Osteoblast (primary cell): ENCODE measurements at regions not wholly inside any gene's neighbourhood (a gene's known extent, or its start where the extent isn't known, plus 50 kb on each side); places are given as distances from the start of the nearest gene placed in this dataset.
A peak's percentile ranks its signal among the peaks of the same experiment; 100 is the strongest.

Experiments used
- DNase-seq: peaks from one replicate; pipeline ENCODE4 v3.0.0; 2011; ENCODE audit warnings: low spot score, mixed read lengths; ENCODE audit not compliant: insufficient read length; ENCODE audit errors: missing footprints
- H2AFZ ChIP-seq: 2 replicates; pipeline ENCODE4 v1.6.0; 2011; ENCODE audit warnings: mild to moderate bottlenecking, low read length
- H3K27ac ChIP-seq: 2 replicates; pipeline ENCODE4 v1.5.1; 2011; ENCODE audit warnings: mild to moderate bottlenecking, low read depth, low read length, moderate library complexity
- H3K27me3 ChIP-seq: 2 replicates; pipeline ENCODE4 v1.6.0; 2012; ENCODE audit warnings: mild to moderate bottlenecking, control low read depth, inconsistent platforms, low read length, moderate library complexity; ENCODE audit not compliant: insufficient read depth
- H3K36me3 ChIP-seq: 2 replicates; pipeline ENCODE4 v1.5.1; 2011; ENCODE audit warnings: mild to moderate bottlenecking, low read length, control low read depth, moderate library complexity; ENCODE audit not compliant: insufficient read depth
- H3K4me1 ChIP-seq: 2 replicates; pipeline ENCODE4 v1.5.1; 2011; ENCODE audit warnings: mild to moderate bottlenecking, low read length, control low read depth, moderate library complexity; ENCODE audit not compliant: insufficient read depth
- H3K4me2 ChIP-seq: 2 replicates; pipeline ENCODE4 v1.6.0; 2011; ENCODE audit warnings: mild to moderate bottlenecking, low read length; ENCODE audit not compliant: insufficient read depth
- H3K4me3 ChIP-seq: fragments of 200-600 bp; sonication (generic); 3 replicates; pipeline ENCODE4 v1.5.1; 2012; ENCODE audit warnings: mild to moderate bottlenecking, low read length, inconsistent platforms; ENCODE audit not compliant: insufficient read depth
- H3K79me2 ChIP-seq: 2 replicates; pipeline ENCODE4 v1.6.0; 2012; ENCODE audit warnings: mild to moderate bottlenecking, low read length, control low read depth, inconsistent platforms; ENCODE audit not compliant: insufficient read depth
- H3K9me3 ChIP-seq: 2 replicates; pipeline ENCODE4 v1.5.1; 2011; ENCODE audit warnings: low read depth, low read length, control low read depth
- H4K20me1 ChIP-seq: 2 replicates; pipeline ENCODE4 v1.6.0; 2012; ENCODE audit warnings: mild to moderate bottlenecking, low read length, control low read depth; ENCODE audit not compliant: insufficient read depth
- CTCF ChIP-seq: IDR thresholded peaks from 2 replicates; pipeline ENCODE4 v1.5.1; 2011; ENCODE audit warnings: mild to moderate bottlenecking, low read depth, low read length, moderate library complexity; ENCODE audit errors: extremely low read depth

DNA sequence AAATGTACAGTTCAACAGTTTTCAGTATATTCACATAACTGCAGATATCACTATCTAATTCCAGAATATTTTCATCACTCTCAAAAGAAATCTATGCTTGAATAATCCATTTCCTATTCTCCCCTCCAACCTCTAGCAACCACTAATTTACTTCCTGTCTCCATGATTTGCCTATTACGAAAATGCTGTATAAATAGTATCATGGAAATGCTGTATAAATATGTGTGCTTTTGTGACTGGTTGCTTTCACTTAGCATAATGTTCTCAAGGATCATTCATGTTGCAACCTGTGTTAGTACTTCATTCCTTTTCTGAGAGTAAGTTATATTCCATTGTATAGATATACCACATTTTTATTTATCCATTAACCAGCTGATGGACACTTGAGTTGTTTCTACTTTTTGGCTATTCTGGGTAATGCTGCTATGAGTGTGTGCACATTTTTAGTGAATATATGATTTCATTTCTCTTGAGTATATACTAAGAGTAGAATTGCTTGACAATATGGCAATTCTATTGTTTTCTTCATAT, 115.6 kb downstream of the TNFSF18 start:
- Histone ChIP-seq H3K9me3 (no peaks in the 10 kb centered on the region), H3K27ac (no peak overlapping the region), H3K4me1 (peaks cover 15% of the 10 kb centered on the region), H3K79me2 (no peaks in the 10 kb centered on the region), H2AFZ (no peak overlapping the region), H3K4me2 (no peak overlapping the region), H3K36me3 (no peaks in the 10 kb centered on the region), H4K20me1 (no peaks in the 10 kb centered on the region), H3K27me3 (no peaks in the 10 kb centered on the region), H3K4me3 (no peak overlapping the region)
- no peak for DNase-seq
- no peak for TF ChIP-seq CTCF

DNA sequence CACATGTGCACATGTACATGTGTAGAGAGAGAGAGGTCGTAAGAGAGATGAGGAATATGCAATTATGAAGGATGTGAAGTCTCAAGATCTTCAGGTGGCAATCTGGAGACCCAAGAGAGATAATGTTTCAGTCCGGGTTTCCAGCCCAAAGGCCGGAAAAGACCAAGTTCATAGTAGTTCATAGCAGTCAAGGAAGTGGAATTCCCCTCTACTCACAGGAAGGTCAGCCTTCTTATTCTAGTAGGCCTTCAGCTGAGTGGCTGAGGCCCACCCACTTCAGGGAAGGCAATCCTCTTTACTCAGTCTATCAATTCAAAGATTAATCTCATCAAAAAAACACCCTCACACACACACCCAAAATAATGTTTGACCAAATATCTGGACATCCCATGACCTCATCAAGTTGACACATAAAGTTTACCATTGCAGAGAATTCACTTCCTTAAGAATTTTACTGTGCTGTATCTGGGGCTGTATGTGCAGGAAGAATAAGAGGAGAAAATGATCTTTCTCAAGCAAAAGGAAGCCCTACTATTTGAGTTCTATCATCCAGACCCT, 114.6 kb downstream of the TNFSF18 start:
- TF ChIP-seq CTCF = no peak
- Histone ChIP-seq H3K27me3 (no peaks in the 10 kb centered on the region), H3K79me2 (no peaks in the 10 kb centered on the region), H3K27ac (no peak overlapping the region), H3K4me1 (peaks cover 15% of the 10 kb centered on the region), H3K4me3 (no peak overlapping the region), H3K4me2 (no peak overlapping the region), H4K20me1 (no peaks in the 10 kb centered on the region), H2AFZ (no peak overlapping the region), H3K36me3 (no peaks in the 10 kb centered on the region), H3K9me3 (no peaks in the 10 kb centered on the region)
- DNase-seq = no peak

DNA sequence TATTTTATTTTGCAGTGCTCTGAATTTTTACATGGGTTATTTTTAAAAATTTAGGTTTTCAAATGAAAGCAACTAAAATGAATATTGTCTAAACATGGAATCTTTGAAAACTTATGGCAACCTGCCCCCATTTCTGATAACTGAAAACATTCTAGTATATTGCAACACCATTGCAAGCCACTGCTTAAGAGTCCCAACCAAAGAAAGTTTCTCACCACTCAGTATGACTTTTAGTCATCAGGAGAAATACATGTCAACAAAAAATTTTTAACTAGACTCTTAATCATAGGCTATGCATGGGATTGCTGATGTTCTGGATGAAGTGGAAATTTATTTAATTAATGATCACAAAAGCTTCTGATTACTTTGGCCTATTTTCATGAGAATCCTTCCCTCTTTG, 112.1 kb downstream of the TNFSF18 start:
- Histone ChIP-seq H4K20me1 (no peaks in the 10 kb centered on the region), H2AFZ (no peak overlapping the region), H3K4me3 (no peak overlapping the region), H3K9me3 (no peaks in the 10 kb centered on the region), H3K36me3 (no peaks in the 10 kb centered on the region), H3K4me1 (peaks cover 11% of the 10 kb centered on the region), H3K4me2 (no peak overlapping the region), H3K79me2 (no peaks in the 10 kb centered on the region), H3K27me3 (no peaks in the 10 kb centered on the region), H3K27ac (no peak overlapping the region)
- no peak for DNase-seq
- TF ChIP-seq CTCF = no peak

DNA sequence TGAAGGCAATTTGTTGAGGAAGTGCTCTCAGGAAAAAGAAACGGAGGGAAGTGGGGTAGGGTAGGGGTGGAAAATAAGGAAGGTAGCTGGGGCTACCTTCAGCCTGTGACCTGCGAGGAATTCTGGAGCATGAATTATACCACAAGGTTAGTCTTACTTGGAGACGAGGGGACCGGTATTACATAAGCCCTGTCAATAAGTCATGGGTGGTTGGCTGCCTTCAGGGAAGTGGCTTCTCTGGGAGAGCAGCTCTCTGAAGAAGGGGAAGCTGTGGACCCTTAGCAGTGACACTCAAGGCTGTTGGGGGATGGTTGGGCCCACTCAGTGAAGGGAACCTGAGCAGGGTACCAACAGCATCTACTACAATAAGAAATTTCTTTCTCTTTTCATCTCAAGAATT, 111.3 kb downstream of the TNFSF18 start:
- peak; percentile 27 for DNase-seq
- H3K79me2 ChIP-seq = no peaks in the 10 kb centered on the region
- no peaks in the 10 kb centered on the region for H3K9me3 ChIP-seq
- no peak for TF ChIP-seq CTCF
- H3K4me2 ChIP-seq = no peak overlapping the region
- H3K4me1 ChIP-seq = peaks cover 3% of the 10 kb centered on the region
- no peak overlapping the region for H3K27ac ChIP-seq
- no peaks in the 10 kb centered on the region for H3K27me3 ChIP-seq
- no peaks in the 10 kb centered on the region for H4K20me1 ChIP-seq
- H3K4me3 ChIP-seq = no peak overlapping the region
- no peaks in the 10 kb centered on the region for H3K36me3 ChIP-seq
- no peak overlapping the region for H2AFZ ChIP-seq
